Mucosa of descending colon (tissue), 3 donors: ENCODE measurements at regions not wholly inside any gene's neighbourhood (a gene's known extent, or its start where the extent isn't known, plus 50 kb on each side); places are given as distances from the start of the nearest gene placed in this dataset.

Experiments used
- ATAC-seq: fragments of 200-7000 bp; cut with Tn5 transposase; one replicate; pipeline ENCODE4 v1.9.1; 2020; ENCODE audit warnings: mild to moderate bottlenecking, moderate library complexity
- DNase-seq, 3 donors: peaks; one replicate each; pipeline ENCODE4 v3.0.0-alpha.2; 2020
- H3K36me3 ChIP-seq: fragments of 200-600 bp; one replicate; pipeline ENCODE4 v1.8.0; 2021; ENCODE audit warnings: low read depth, mild to moderate bottlenecking
- H3K4me1 ChIP-seq: fragments of 200-600 bp; one replicate; pipeline ENCODE4 v1.8.0; 2021; ENCODE audit warnings: low read depth, mild to moderate bottlenecking
- H3K4me3 ChIP-seq: fragments of 200-600 bp; one replicate; pipeline ENCODE4 v1.8.0; 2021; ENCODE audit warnings: mild to moderate bottlenecking
- H3K9me3 ChIP-seq: fragments of 200-600 bp; one replicate; pipeline ENCODE4 v1.8.0; 2021; ENCODE audit warnings: mild to moderate bottlenecking
- CTCF ChIP-seq: fragments of 200-600 bp; IDR thresholded peaks from one replicate; pipeline ENCODE4 v1.8.0; 2022; ENCODE audit warnings: antibody characterized with exemption, mild to moderate bottlenecking
- intact Hi-C, 2 donors: fragments of 100-400 bp; cut with DNase I in 1 of 2; cut with micrococcal nuclease in 1 of 2; formaldehyde crosslinking; loops; one replicate each; pipeline versions ENCODE4 v1.11.0 to v1.11.1; 2022; cut with DNase I, micrococcal nuclease
- donor health status: DM: no; HTN: no; CAD: no; lungs with moderate emphysema.
- donor health status: DM: no; HTN: no; CAD: no.
- donor health status: DM: no; HTN: yes; CAD: no.

GRCh38 chr10:44184633-44185314 lies 200.1 kb downstream of the CXCL12 start:
- no peak overlapping the region for H3K4me3 ChIP-seq
- H3K4me1 ChIP-seq: no peaks in the 10 kb centered on the region
- H3K9me3 ChIP-seq: no peaks in the 10 kb centered on the region
- TF ChIP-seq CTCF: no peak
- no peak for DNase-seq
- H3K36me3 ChIP-seq: no peaks in the 10 kb centered on the region
- intact Hi-C loops: no loop called here
- no peak for ATAC-seq

- H3K9me3 ChIP-seq: no peaks in the 10 kb centered on the region
- intact Hi-C loops: no loop called here
- no peak for ATAC-seq
- no peak for DNase-seq
- H3K36me3 ChIP-seq: no peaks in the 10 kb centered on the region
- H3K4me3 ChIP-seq: no peak overlapping the region
- TF ChIP-seq CTCF: no peak
- no peaks in the 10 kb centered on the region for H3K4me1 ChIP-seq
These were observed 200.9 kb downstream of the CXCL12 start for GRCh38 chr10:44183667-44184632.

GRCh38 chr10:44182909-44183308 lies 202.0 kb downstream of the CXCL12 start:
- no peak for ATAC-seq
- intact Hi-C loops: no loop called here

GRCh38 chr10:44180321-44181168 lies 204.4 kb downstream of the CXCL12 start:
- TF ChIP-seq CTCF: no peak
- intact Hi-C loops: no loop called here
- Histone ChIP-seq H3K4me3 (no peak overlapping the region), H3K4me1 (no peaks in the 10 kb centered on the region), H3K36me3 (no peaks in the 10 kb centered on the region), H3K9me3 (no peaks in the 10 kb centered on the region)
- peak; percentile 30 for ATAC-seq
- no peak for DNase-seq

More at GRCh38 chr10:44182909-44183308, 202.0 kb downstream of the CXCL12 start:
- no peak for DNase-seq
- Histone ChIP-seq H3K9me3 (no peaks in the 10 kb centered on the region), H3K36me3 (no peaks in the 10 kb centered on the region), H3K4me1 (no peaks in the 10 kb centered on the region), H3K4me3 (no peak overlapping the region)
- no peak for TF ChIP-seq CTCF

GRCh38 chr10:44178856-44179255 lies 206.0 kb downstream of the CXCL12 start:
- intact Hi-C loops: no loop called here
- Histone ChIP-seq H3K4me3 (no peak overlapping the region), H3K36me3 (no peaks in the 10 kb centered on the region), H3K4me1 (no peaks in the 10 kb centered on the region), H3K9me3 (no peaks in the 10 kb centered on the region)
- no peak for ATAC-seq
- no peak for TF ChIP-seq CTCF
- DNase-seq: no peak
